IPS-20b (cell line): ENCODE measurements at regions not wholly inside any gene's neighbourhood (a gene's known extent, or its start where the extent isn't known, plus 50 kb on each side); places are given as distances from the start of the nearest gene placed in this dataset.

ENCODE experiments used
- H3K27ac ChIP-seq: one replicate; pipeline ENCODE4 v1.5.1; 2013; ENCODE audit warnings: low read length
- H3K27me3 ChIP-seq: 2 replicates; pipeline ENCODE4 v1.6.1; 2013; ENCODE audit warnings: mild to moderate bottlenecking, low read length, inconsistent platforms; ENCODE audit not compliant: insufficient read depth
- H3K36me3 ChIP-seq: 2 replicates; pipeline ENCODE4 v1.6.1; 2013; ENCODE audit warnings: low read depth, mild to moderate bottlenecking, inconsistent platforms, low read length, moderate library complexity; ENCODE audit not compliant: insufficient read depth
- H3K4me1 ChIP-seq: 2 replicates; pipeline ENCODE4 v1.6.1; 2013; ENCODE audit warnings: mild to moderate bottlenecking, control low read depth, inconsistent platforms, low read length, moderate library complexity; ENCODE audit not compliant: insufficient read depth
- H3K4me3 ChIP-seq: 2 replicates; pipeline ENCODE4 v1.5.1; 2013; ENCODE audit warnings: mild to moderate bottlenecking, low read length, inconsistent platforms
- H3K9ac ChIP-seq: 2 replicates; pipeline ENCODE4 v1.6.1; 2013; ENCODE audit warnings: low read depth, mild to moderate bottlenecking, inconsistent platforms, low read length, moderate library complexity
- H3K9me3 ChIP-seq: 2 replicates; pipeline ENCODE4 v1.6.1; 2013; ENCODE audit warnings: mild to moderate bottlenecking, low read depth, low read length, inconsistent platforms; ENCODE audit not compliant: insufficient read depth

- Histone ChIP-seq H3K9ac (no peak overlapping the region), H3K4me3 (no peak overlapping the region), H3K4me1 (peaks cover 22% of the 10 kb centered on the region), H3K27me3 (0 out of 2 replicates have a peak, but pooled peaks cover 3% of the 10 kb centered on the region), H3K36me3 (no peaks in the 10 kb centered on the region), H3K9me3 (no peaks in the 10 kb centered on the region), H3K27ac (no peak overlapping the region)
Observed at GRCh38 chr6:14728396-14729024, 517.4 kb upstream of the JARID2 start.

GRCh38 chr6:14729129-14729871 is 516.6 kb upstream of the JARID2 start:
- Histone ChIP-seq H3K9me3 (no peaks in the 10 kb centered on the region), H3K9ac (no peak overlapping the region), H3K36me3 (no peaks in the 10 kb centered on the region), H3K4me1 (peaks cover 22% of the 10 kb centered on the region), H3K27ac (no peak overlapping the region), H3K4me3 (no peak overlapping the region), H3K27me3 (0 out of 2 replicates have a peak, but pooled peaks cover 4% of the 10 kb centered on the region)

DNA sequence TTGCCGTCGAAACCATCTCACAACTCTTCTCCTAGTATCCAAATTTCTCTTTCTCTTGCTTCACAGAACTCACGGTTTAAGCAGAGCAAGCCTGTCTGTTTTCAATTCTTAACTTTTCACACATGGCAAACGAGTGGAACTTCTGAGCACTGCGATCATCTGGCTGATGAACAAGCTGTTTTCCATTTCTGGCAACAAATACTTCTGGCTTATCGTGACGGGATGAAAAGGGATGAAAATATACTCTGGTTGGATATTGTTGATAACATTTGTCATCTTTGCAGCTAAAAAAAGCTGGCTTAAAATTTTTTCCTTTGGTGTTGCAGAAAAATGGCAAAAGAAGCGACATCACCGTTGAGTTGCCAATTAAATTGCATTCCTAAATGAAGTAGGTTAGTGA is 515.2 kb upstream of the JARID2 start:
- Histone ChIP-seq H3K4me1 (peaks cover 22% of the 10 kb centered on the region), H3K27me3 (0 out of 2 replicates have a peak, but pooled peaks cover 4% of the 10 kb centered on the region), H3K36me3 (no peaks in the 10 kb centered on the region), H3K4me3 (no peak overlapping the region), H3K9me3 (no peaks in the 10 kb centered on the region), H3K9ac (no peak overlapping the region), H3K27ac (no peak overlapping the region)

DNA sequence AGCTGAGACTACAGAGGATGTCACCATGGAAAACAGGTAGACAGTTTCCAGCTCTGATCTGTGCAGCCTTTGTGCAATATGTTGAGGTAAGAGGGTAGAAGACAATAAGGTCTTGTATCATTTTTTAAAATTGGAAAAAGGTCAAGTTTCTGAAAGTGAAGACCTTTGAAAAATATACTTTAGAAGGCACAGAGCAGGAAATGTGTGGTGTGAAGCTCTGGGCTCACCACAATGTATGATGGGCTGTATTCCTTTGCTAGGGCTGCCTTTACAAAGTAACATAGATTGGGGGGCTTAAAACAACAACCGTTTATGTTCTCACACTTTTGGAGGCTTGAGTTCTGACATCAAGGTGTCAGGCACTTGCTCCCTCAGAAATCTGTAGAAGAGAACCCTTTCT is 514.3 kb upstream of the JARID2 start:
- Histone ChIP-seq H3K27ac (no peak overlapping the region), H3K9ac (no peak overlapping the region), H3K4me1 (peaks cover 22% of the 10 kb centered on the region), H3K36me3 (no peaks in the 10 kb centered on the region), H3K27me3 (peaks cover 8% of the 10 kb centered on the region; the same call in 1 of the 2 replicates), H3K4me3 (no peak overlapping the region), H3K9me3 (no peaks in the 10 kb centered on the region)

DNA sequence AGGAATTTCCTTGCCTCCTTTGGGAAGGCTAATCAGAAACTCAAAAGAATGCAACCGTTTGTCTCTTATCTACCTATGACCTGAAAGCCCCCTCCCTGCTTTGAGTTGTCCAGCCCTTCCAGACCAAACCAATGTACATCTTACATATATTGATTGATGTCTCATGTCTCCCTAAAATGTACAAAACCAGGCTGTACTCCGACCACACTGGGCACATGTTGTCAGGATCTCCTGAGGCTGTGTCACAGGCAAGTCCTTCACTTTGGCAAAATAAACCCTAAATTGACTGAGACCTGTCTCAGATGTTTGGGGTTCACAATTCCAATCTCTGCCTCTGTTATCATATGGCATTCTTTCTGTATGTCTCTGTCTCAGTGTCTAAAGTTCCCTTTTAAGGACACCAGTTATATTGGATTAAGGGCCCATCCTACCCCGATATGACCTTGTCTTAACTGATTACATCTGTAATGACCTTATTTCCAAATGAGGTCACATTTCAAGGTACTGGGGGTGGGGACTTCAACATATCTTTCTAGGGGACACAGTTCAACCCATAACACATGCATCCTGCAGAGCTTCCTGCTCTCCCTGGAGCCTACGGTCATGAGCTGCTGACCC is 513.5 kb upstream of the JARID2 start:
- Histone ChIP-seq H3K4me3 (no peak overlapping the region), H3K27me3 (peaks cover 10% of the 10 kb centered on the region; the same call in 1 of the 2 replicates), H3K36me3 (no peaks in the 10 kb centered on the region), H3K4me1 (peaks cover 22% of the 10 kb centered on the region), H3K9me3 (no peaks in the 10 kb centered on the region), H3K27ac (no peak overlapping the region), H3K9ac (no peak overlapping the region)

DNA sequence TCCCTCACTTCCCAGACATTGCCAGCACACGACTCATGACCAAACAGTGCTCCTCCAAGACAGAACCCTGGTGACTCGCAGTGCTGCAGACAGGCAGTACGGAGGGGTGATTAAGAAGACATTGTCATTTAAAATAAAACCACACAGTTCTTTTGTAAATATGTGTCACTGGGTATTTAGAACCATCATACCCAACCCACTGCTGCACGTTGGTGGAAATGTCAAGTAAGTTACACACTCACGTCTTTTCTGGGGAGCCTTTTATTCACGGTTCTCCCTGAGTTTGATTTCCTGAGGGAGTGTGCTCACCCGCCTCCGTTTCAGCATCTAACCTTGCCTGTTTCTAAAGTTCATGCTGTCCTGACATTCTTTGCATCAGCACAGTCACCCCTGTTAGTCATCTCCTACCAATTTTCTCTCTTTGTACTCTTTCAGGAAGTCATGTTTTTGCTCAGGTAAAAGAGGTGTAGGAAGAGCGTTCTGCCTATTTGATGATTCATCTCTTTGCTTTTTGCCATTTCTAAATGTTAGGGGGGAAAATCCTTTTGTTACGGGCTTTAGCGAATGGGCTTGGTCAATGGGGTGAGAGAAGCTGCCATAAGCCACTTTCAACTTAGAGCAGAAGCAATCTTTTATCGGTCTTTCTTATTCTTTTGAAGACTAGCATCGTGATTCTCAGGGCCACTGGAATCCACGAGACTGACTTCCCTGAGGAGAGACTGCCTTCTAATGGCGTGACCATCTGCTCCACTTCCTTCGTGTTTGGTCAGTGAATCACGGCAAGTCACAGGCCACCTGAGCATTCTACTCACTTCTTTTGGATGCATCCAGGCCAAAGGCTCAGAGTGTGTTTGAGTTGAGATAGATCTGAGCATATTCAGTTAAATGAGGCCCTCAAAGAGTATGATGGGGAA is 512.8 kb upstream of the JARID2 start:
- H3K4me3 ChIP-seq = no peak overlapping the region
- H3K4me1 ChIP-seq = peaks cover 22% of the 10 kb centered on the region
- no peaks in the 10 kb centered on the region for H3K9me3 ChIP-seq
- peaks cover 10% of the 10 kb centered on the region; the same call in 1 of the 2 replicates for H3K27me3 ChIP-seq
- H3K27ac ChIP-seq = no peak overlapping the region
- no peaks in the 10 kb centered on the region for H3K36me3 ChIP-seq
- H3K9ac ChIP-seq = no peak overlapping the region

DNA sequence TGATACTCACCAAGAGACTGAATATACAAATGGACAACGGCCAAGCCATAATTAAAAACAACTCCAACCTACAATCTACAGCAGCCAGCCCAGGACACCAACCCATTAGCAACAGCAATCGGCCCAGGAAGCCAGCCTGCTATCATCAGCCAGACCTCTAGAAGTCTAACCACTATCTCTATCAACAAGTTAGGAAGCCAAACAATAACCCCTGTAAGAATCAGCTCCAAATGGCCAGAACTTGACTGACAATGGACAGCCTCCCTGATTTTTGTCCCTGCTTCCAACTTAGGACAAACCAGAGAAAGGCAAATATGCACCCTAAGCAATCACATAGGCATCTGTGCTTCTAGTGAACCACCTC is 511.8 kb upstream of the JARID2 start:
- Histone ChIP-seq H3K9ac (no peak overlapping the region), H3K27ac (no peak overlapping the region), H3K27me3 (peaks cover 10% of the 10 kb centered on the region; the same call in 1 of the 2 replicates), H3K4me1 (peaks cover 18% of the 10 kb centered on the region), H3K36me3 (no peaks in the 10 kb centered on the region), H3K4me3 (no peak overlapping the region), H3K9me3 (no peaks in the 10 kb centered on the region)

GRCh38 chr6:14734416-14735340 is 511.2 kb upstream of the JARID2 start:
- no peaks in the 10 kb centered on the region for H3K9me3 ChIP-seq
- no peak overlapping the region for H3K9ac ChIP-seq
- peaks cover 10% of the 10 kb centered on the region; the same call in 1 of the 2 replicates for H3K27me3 ChIP-seq
- H3K36me3 ChIP-seq = no peaks in the 10 kb centered on the region
- no peak overlapping the region for H3K27ac ChIP-seq
- H3K4me1 ChIP-seq = peaks cover 15% of the 10 kb centered on the region
- no peak overlapping the region for H3K4me3 ChIP-seq

- H3K9ac ChIP-seq = no peak overlapping the region
- no peaks in the 10 kb centered on the region for H3K36me3 ChIP-seq
- no peaks in the 10 kb centered on the region for H3K9me3 ChIP-seq
- H3K4me3 ChIP-seq = no peak overlapping the region
- no peak overlapping the region for H3K27ac ChIP-seq
- H3K27me3 ChIP-seq = peaks cover 10% of the 10 kb centered on the region; the same call in 1 of the 2 replicates
- H3K4me1 ChIP-seq = peaks cover 11% of the 10 kb centered on the region; the same call in 1 of the 2 replicates
Observed at GRCh38 chr6:14735956-14736486, 509.8 kb upstream of the JARID2 start.

DNA sequence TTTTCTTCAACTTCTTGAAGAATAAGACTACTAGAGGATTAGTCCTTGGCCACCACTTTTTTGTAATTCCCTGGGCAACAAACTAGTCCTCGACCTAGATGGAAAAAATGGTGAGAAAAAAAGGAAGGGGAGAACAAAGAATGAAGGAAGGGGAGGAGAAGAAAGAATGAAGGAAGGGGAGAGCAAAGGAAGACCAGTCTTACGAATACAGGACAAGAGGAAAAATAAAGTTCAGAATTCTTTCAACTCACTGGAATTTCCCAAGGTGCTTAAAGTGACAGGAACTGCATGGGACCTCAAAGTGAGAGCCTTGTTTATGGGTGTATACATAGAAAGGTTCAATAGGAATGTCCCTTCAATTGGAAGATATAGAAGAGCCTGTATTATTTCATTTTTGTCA is 509.3 kb upstream of the JARID2 start:
- Histone ChIP-seq H3K9ac (no peak overlapping the region), H3K9me3 (no peaks in the 10 kb centered on the region), H3K4me3 (no peak overlapping the region), H3K36me3 (no peaks in the 10 kb centered on the region), H3K4me1 (peaks cover 11% of the 10 kb centered on the region; the same call in 1 of the 2 replicates), H3K27ac (no peak overlapping the region), H3K27me3 (peaks cover 10% of the 10 kb centered on the region; the same call in 1 of the 2 replicates)
